Stimulated activated naive CD8-positive, alpha-beta T cell treated with anti-CD3 and anti-CD28 coated beads, Interleukin-15, Interleukin-2, amounts not matched to agents 100 U/mL and 50 U/mL, for 24 hours (primary cell): ENCODE measurements at regions not wholly inside any gene's neighbourhood (a gene's known extent, or its start where the extent isn't known, plus 50 kb on each side); places are given as distances from the start of the nearest gene placed in this dataset.
A peak's percentile ranks its signal among the peaks of the same experiment; 100 is the strongest.
"Not testable (repeated sequence)": the region's sequence is repeated elsewhere in the genome, so short reads cannot be mapped to it uniquely, and the experiment has no call there.

Experiments used
- ATAC-seq: fragments of 150-1000 bp; cut with Tn5 transposase; one replicate; pipeline ENCODE4 v1.10.0; 2021
- DNase-seq: peaks from one replicate; pipeline ENCODE4 v3.0.0; 2021

GRCh38 chr16:72729552-72729951, 318.4 kb downstream of the ZFHX3 start:
- ATAC-seq = not testable (repeated sequence)

GRCh38 chr16:72728516-72728915, 319.4 kb downstream of the ZFHX3 start:
- ATAC-seq = no peak

More at GRCh38 chr16:72729552-72729951, 318.4 kb downstream of the ZFHX3 start:
- DNase-seq = not testable (repeated sequence)

GRCh38 chr16:72727565-72727964, 320.4 kb downstream of the ZFHX3 start:
- no peak for ATAC-seq
- DNase-seq = no peak

More at GRCh38 chr16:72728516-72728915, 319.4 kb downstream of the ZFHX3 start:
- no peak for DNase-seq

- no peak for DNase-seq
- no peak for ATAC-seq
Observed at GRCh38 chr16:72725643-72726042, 322.3 kb downstream of the ZFHX3 start.

- no peak for DNase-seq
- ATAC-seq = no peak
Observed at GRCh38 chr16:72723781-72724180, 324.1 kb downstream of the ZFHX3 start.

- DNase-seq = no peak
- ATAC-seq = no peak
Observed at GRCh38 chr16:72722552-72722951, 325.4 kb downstream of the ZFHX3 start.

- ATAC-seq (no peak), DNase-seq (no peak)
Observed at GRCh38 chr16:72721981-72722380, 325.9 kb downstream of the ZFHX3 start.

GRCh38 chr16:72715267-72715666, 332.7 kb downstream of the ZFHX3 start:
- ATAC-seq = no peak

GRCh38 chr16:72711823-72712222, 336.1 kb downstream of the ZFHX3 start:
- DNase-seq = no peak
- ATAC-seq = no peak

More at GRCh38 chr16:72715267-72715666, 332.7 kb downstream of the ZFHX3 start:
- no peak for DNase-seq

- DNase-seq (no peak), ATAC-seq (no peak)
Observed at GRCh38 chr16:72705801-72706200, 342.1 kb downstream of the ZFHX3 start.

- ATAC-seq (no peak), DNase-seq (no peak)
Observed at GRCh38 chr16:72704746-72705372, 343.1 kb downstream of the ZFHX3 start.

GRCh38 chr16:72689851-72690250, 358.1 kb downstream of the ZFHX3 start:
- ATAC-seq = no peak
- DNase-seq = no peak

GRCh38 chr16:72680732-72681131, 367.2 kb downstream of the ZFHX3 start:
- DNase-seq = no peak
- ATAC-seq = no peak

GRCh38 chr16:72679856-72680255, 368.1 kb downstream of the ZFHX3 start:
- DNase-seq (no peak), ATAC-seq (no peak)

GRCh38 chr16:72677662-72678447, 370.1 kb downstream of the ZFHX3 start:
- ATAC-seq (no peak), DNase-seq (no peak)

GRCh38 chr16:72673118-72673517, 374.8 kb downstream of the ZFHX3 start:
- ATAC-seq (no peak), DNase-seq (no peak)

- DNase-seq (no peak), ATAC-seq (no peak)
Observed at GRCh38 chr16:72666267-72666666, 381.7 kb downstream of the ZFHX3 start.

GRCh38 chr16:72665701-72666100, 382.2 kb downstream of the ZFHX3 start:
- no peak for ATAC-seq
- DNase-seq = no peak

GRCh38 chr16:72664509-72665408, 383.2 kb downstream of the ZFHX3 start:
- DNase-seq (peak; percentile 94), ATAC-seq (peak; percentile 100)

GRCh38 chr16:72664056-72664508, 383.8 kb downstream of the ZFHX3 start:
- no peak for ATAC-seq

GRCh38 chr16:72658888-72659717, 388.8 kb downstream of the ZFHX3 start:
- no peak for ATAC-seq
- DNase-seq = no peak

More at GRCh38 chr16:72664056-72664508, 383.8 kb downstream of the ZFHX3 start:
- peak; percentile 5 for DNase-seq
